ENCODE measurements at regions not wholly inside any gene's neighbourhood (a gene's known extent, or its start where the extent isn't known, plus 50 kb on each side); places are given as distances from the start of the nearest gene placed in this dataset.

- intact Hi-C loops (cut with micrococcal nuclease; ENCODE audit: unreplicated experiment): no loop called here
- Histone ChIP-seq H3K79me2 (ENCODE audit: insufficient read depth, low read depth, low read length) (no peaks in the 10 kb centered on the region), H3K4me2 (ENCODE audit: low read length) (no peak overlapping the region), H2AFZ (ENCODE audit: low read length) (no peak overlapping the region), H3K9me3 (ENCODE audit: low read length) (no peaks in the 10 kb centered on the region), H3K4me3 (ENCODE audit: low read depth, low read length, poor library complexity, severe bottlenecking) (no peak overlapping the region), H3K36me3 (ENCODE audit: insufficient read depth, low read length) (no peaks in the 10 kb centered on the region), H3K4me1 (ENCODE audit: insufficient read depth, low read length, poor library complexity, severe bottlenecking) (no peaks in the 10 kb centered on the region), H3K9me2 (ENCODE audit: insufficient read depth, low read length) (no peaks in the 10 kb centered on the region), H3K27ac (ENCODE audit: low read depth, low read length, poor library complexity, severe bottlenecking) (no peak overlapping the region), H4K20me1 (ENCODE audit: insufficient read depth, low read length) (no peaks in the 10 kb centered on the region)
- CTCF ChIA-PET (ENCODE audit: unreplicated experiment): no interaction called here
- no TSS peak for BruUV-seq (replicated peaks)
- DNase-seq (ENCODE audit: low spot score): no peak
- POLR2A ChIA-PET: no interaction called here
- TF ChIP-seq EZH2phosphoT487 (IDR thresholded peaks at IDR 0.05; ENCODE audit: borderline replicate concordance, low read depth, low read length) (no peak), CTCF (conservative IDR thresholded peaks at IDR 0.05; ENCODE audit: low read length) (no peak)
Measured at GRCh38 chr5:156170351-156170961, 156.5 kb upstream of the SGCD start.

DNA sequence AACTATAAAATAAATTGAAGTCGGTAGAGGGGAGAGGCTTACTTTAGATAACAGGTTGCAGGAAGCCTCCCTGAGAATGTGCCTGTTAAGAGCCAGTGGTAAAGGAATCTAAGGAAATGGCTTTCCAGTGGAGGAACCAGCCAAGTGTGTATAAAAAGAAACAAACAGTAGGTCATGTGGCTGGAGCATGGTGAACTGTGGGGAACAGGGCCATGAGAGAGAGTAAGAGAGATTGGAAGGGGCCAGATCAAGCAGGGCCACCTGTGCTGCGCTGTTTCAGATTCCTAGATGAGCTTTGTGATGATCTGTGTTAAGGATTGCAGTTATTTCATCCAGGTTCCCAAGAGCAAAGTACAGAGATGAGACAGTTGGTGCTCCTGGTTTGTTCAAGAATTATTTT is 152.7 kb upstream of the SGCD start:
- no peaks in the 10 kb centered on the region for H4K20me1 ChIP-seq (ENCODE audit: insufficient read depth, low read length)
- H3K36me3 ChIP-seq (ENCODE audit: insufficient read depth, low read length): no peaks in the 10 kb centered on the region
- intact Hi-C loops (cut with micrococcal nuclease; ENCODE audit: unreplicated experiment): no loop called here
- ChIA-PET CTCF (ENCODE audit: unreplicated experiment) (no interaction called here), POLR2A (interaction anchor here (0.9 kb wide), 1 partner anchor 22 kb away, joined by 3 read pairs; no protein-coding TSS in a partner anchor)
- no peak overlapping the region for H2AFZ ChIP-seq (ENCODE audit: low read length)
- no peaks in the 10 kb centered on the region for H3K79me2 ChIP-seq (ENCODE audit: insufficient read depth, low read depth, low read length)
- no peak for DNase-seq (ENCODE audit: low spot score)
- TF ChIP-seq CTCF (conservative IDR thresholded peaks at IDR 0.05; ENCODE audit: low read length) (no peak), EZH2phosphoT487 (IDR thresholded peaks at IDR 0.05; ENCODE audit: borderline replicate concordance, low read depth, low read length) (no peak)
- no peak overlapping the region for H3K27ac ChIP-seq (ENCODE audit: low read depth, low read length, poor library complexity, severe bottlenecking)
- H3K4me1 ChIP-seq (ENCODE audit: insufficient read depth, low read length, poor library complexity, severe bottlenecking): no peaks in the 10 kb centered on the region
- BruUV-seq (replicated peaks): no TSS peak
- no peak overlapping the region for H3K4me3 ChIP-seq (ENCODE audit: low read depth, low read length, poor library complexity, severe bottlenecking)
- no peak overlapping the region for H3K4me2 ChIP-seq (ENCODE audit: low read length)
- H3K9me2 ChIP-seq (ENCODE audit: insufficient read depth, low read length): no peaks in the 10 kb centered on the region
- H3K9me3 ChIP-seq (ENCODE audit: low read length): no peaks in the 10 kb centered on the region

- no peak overlapping the region for H2AFZ ChIP-seq (ENCODE audit: low read length)
- no peak overlapping the region for H3K27ac ChIP-seq (ENCODE audit: low read depth, low read length, poor library complexity, severe bottlenecking)
- no peak overlapping the region for H3K4me3 ChIP-seq (ENCODE audit: low read depth, low read length, poor library complexity, severe bottlenecking)
- BruUV-seq (replicated peaks): no TSS peak
- ChIA-PET CTCF (ENCODE audit: unreplicated experiment) (no interaction called here), POLR2A (no interaction called here)
- intact Hi-C loops (cut with micrococcal nuclease; ENCODE audit: unreplicated experiment): no loop called here
- H3K4me1 ChIP-seq (ENCODE audit: insufficient read depth, low read length, poor library complexity, severe bottlenecking): no peaks in the 10 kb centered on the region
- H3K9me2 ChIP-seq (ENCODE audit: insufficient read depth, low read length): no peaks in the 10 kb centered on the region
- no peaks in the 10 kb centered on the region for H4K20me1 ChIP-seq (ENCODE audit: insufficient read depth, low read length)
- no peak overlapping the region for H3K4me2 ChIP-seq (ENCODE audit: low read length)
- H3K79me2 ChIP-seq (ENCODE audit: insufficient read depth, low read depth, low read length): no peaks in the 10 kb centered on the region
- no peaks in the 10 kb centered on the region for H3K36me3 ChIP-seq (ENCODE audit: insufficient read depth, low read length)
- no peak for DNase-seq (ENCODE audit: low spot score)
- H3K9me3 ChIP-seq (ENCODE audit: low read length): no peaks in the 10 kb centered on the region
- no peak for TF ChIP-seq EZH2phosphoT487 (IDR thresholded peaks at IDR 0.05; ENCODE audit: borderline replicate concordance, low read depth, low read length)
- TF ChIP-seq CTCF (conservative IDR thresholded peaks at IDR 0.05; ENCODE audit: low read length): no peak
Measured at GRCh38 chr5:156178117-156178516, 148.8 kb upstream of the SGCD start.
